ENCODE measurements at regions not wholly inside any gene's neighbourhood (a gene's known extent, or its start where the extent isn't known, plus 50 kb on each side); places are given as distances from the start of the nearest gene placed in this dataset.

DNA sequence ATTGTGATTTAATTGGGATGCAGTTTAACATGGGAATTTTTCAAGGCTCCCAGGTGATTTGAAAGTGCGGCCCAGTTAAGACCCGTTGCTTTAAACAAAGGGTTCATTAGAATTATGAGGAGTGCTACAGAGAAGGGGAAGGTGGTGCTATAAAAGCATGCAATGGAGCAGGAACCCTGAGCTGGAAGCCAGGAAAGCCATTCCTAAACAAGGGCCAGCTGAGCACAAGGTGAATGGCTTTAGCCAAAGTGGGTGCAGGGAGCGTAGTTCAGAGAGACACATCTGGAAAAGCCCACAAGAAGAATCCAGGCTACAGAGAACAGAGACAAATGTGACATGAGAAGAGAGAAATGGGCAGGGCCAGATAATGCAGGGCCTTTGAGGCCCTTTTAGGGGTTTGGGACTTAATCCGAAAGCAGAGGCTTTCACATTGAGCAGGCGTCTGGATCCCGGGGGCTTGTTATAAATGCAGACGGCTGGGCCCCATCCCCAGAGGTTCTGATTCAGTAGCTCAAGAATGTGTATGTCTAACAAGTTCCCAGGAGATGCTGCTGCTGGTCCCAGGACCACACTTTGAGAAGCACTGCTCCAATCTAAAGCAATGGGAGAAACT lies 138.1 kb upstream of the WWC1 start:
- Histone ChIP-seq H3K36me3 (no peaks in the 10 kb centered on the region), H3K27ac (no peak overlapping the region), H3K27me3 (no peaks in the 10 kb centered on the region), H3K4me3 (replicated peaks in 1 of 3) (no peak overlapping the region), H3K4me1 (no peaks in the 10 kb centered on the region), H3K9me3 (no peaks in the 10 kb centered on the region)
- 65 to 72% methylated on average over 7 of the region's 7 CpGs for WGBS, 2 donors
- intact Hi-C loops (cut with DNase I) = no loop called here
- no peak for DNase-seq
- no peak for TF ChIP-seq POLR2A (IDR thresholded peaks at IDR 0.05)
- TF ChIP-seq CTCF (IDR thresholded peaks at IDR 0.05) = no peak

GRCh38 chr5:168153876-168154270 lies 137.6 kb upstream of the WWC1 start:
- Histone ChIP-seq H3K4me1 (no peaks in the 10 kb centered on the region), H3K27ac (no peak overlapping the region), H3K36me3 (no peaks in the 10 kb centered on the region), H3K4me3 (replicated peaks in 1 of 3) (no peak overlapping the region), H3K9me3 (no peaks in the 10 kb centered on the region), H3K27me3 (no peaks in the 10 kb centered on the region)
- intact Hi-C loops (cut with DNase I) = no loop called here
- WGBS, 2 donors = 64 to 75% methylated on average over 6 of the region's 6 CpGs
- no peak for TF ChIP-seq CTCF (IDR thresholded peaks at IDR 0.05)
- no peak for TF ChIP-seq POLR2A (IDR thresholded peaks at IDR 0.05)
- DNase-seq = no peak

- 84 to 93% methylated on average over 2 of the region's 2 CpGs for WGBS, 2 donors
- Histone ChIP-seq H3K36me3 (no peaks in the 10 kb centered on the region), H3K4me3 (replicated peaks in 1 of 3) (no peak overlapping the region), H3K27me3 (no peaks in the 10 kb centered on the region), H3K4me1 (no peaks in the 10 kb centered on the region), H3K27ac (no peak overlapping the region), H3K9me3 (no peaks in the 10 kb centered on the region)
- TF ChIP-seq CTCF (IDR thresholded peaks at IDR 0.05) = no peak
- no peak for TF ChIP-seq POLR2A (IDR thresholded peaks at IDR 0.05)
- no peak for DNase-seq
- intact Hi-C loops (cut with DNase I) = no loop called here
Measured at GRCh38 chr5:168155585-168155984, 135.9 kb upstream of the WWC1 start.

GRCh38 chr5:168156170-168156569 lies 135.3 kb upstream of the WWC1 start:
- 81 to 97% methylated on average over 1 of the region's 1 CpG for WGBS, 2 donors

DNA sequence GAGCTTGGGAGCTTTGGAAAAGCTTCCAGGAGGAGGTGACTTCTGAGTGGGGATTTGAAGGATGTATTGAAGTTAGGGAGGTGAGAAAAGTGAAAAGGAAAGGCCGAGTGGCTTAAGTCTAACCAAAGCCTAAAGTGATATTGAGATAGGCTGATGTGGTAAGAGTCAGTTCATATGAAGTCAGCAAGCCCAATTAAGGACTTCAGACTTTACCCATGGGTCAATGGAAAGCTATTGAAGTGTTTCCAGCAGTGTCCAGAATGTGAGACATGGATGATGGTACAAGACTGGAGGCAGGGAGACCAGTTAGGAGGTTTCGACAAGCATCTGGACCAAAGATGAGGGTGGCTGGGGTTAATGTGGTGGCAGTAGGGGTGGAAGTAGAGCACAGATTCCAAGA lies 134.3 kb upstream of the WWC1 start:
- Histone ChIP-seq H3K27ac (no peak overlapping the region), H3K4me1 (no peaks in the 10 kb centered on the region), H3K4me3 (replicated peaks in 1 of 3) (no peak overlapping the region), H3K36me3 (no peaks in the 10 kb centered on the region), H3K9me3 (no peaks in the 10 kb centered on the region), H3K27me3 (no peaks in the 10 kb centered on the region)
- DNase-seq = no peak
- TF ChIP-seq POLR2A (IDR thresholded peaks at IDR 0.05) (no peak), CTCF (IDR thresholded peaks at IDR 0.05) (no peak)
- intact Hi-C loops (cut with DNase I) = no loop called here
- WGBS, 2 donors = 96 to 97% methylated on average over 2 of the region's 2 CpGs

More at GRCh38 chr5:168156170-168156569, 135.3 kb upstream of the WWC1 start:
- H3K4me1 ChIP-seq = no peaks in the 10 kb centered on the region
- H3K36me3 ChIP-seq = no peaks in the 10 kb centered on the region
- TF ChIP-seq CTCF (IDR thresholded peaks at IDR 0.05) (no peak), POLR2A (IDR thresholded peaks at IDR 0.05) (no peak)
- H3K4me3 ChIP-seq (replicated peaks in 1 of 3) = no peak overlapping the region
- no peaks in the 10 kb centered on the region for H3K27me3 ChIP-seq
- no peak overlapping the region for H3K27ac ChIP-seq
- intact Hi-C loops (cut with DNase I) = no loop called here
- DNase-seq = no peak
- no peaks in the 10 kb centered on the region for H3K9me3 ChIP-seq

Data from thyroid gland (tissue), 4 donors.